GM10266 (cell line): ENCODE measurements at regions not wholly inside any gene's neighbourhood (a gene's known extent, or its start where the extent isn't known, plus 50 kb on each side); places are given as distances from the start of the nearest gene placed in this dataset.

ENCODE experiments used
- DNase-seq: peaks from one replicate; pipeline ENCODE4 v3.0.0; 2012; ENCODE audit errors: extremely low spot score
- TF ChIP-seq, protein P1 (sequence below): IDR thresholded peaks from 2 replicates; pipeline ENCODE4 v1.5.1; 2012; ENCODE audit warnings: mild to moderate bottlenecking, low read depth; ENCODE audit not compliant: control insufficient read depth, insufficient read depth; ENCODE audit errors: missing control alignments

DNA sequence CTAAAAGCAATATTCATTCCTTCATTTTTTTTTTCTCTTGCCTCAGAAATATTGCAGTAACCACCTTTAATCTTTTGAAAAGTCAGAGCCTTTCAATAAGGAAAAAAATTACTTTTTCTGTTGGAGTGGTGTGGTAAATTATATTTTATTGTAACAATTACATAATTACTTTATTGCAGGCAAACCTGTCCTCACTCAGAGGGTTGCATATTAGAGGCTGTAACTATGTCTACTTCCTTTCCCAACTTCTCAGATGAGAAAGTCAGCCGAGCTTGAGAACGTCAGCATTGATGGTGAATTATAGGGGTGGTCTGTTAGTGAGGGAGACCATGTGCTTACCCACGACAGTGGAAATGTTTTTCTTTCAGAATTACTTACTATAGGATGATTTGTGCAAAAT lies 611.8 kb downstream of the KIF4B start:
- TF ChIP-seq, protein P1, sequence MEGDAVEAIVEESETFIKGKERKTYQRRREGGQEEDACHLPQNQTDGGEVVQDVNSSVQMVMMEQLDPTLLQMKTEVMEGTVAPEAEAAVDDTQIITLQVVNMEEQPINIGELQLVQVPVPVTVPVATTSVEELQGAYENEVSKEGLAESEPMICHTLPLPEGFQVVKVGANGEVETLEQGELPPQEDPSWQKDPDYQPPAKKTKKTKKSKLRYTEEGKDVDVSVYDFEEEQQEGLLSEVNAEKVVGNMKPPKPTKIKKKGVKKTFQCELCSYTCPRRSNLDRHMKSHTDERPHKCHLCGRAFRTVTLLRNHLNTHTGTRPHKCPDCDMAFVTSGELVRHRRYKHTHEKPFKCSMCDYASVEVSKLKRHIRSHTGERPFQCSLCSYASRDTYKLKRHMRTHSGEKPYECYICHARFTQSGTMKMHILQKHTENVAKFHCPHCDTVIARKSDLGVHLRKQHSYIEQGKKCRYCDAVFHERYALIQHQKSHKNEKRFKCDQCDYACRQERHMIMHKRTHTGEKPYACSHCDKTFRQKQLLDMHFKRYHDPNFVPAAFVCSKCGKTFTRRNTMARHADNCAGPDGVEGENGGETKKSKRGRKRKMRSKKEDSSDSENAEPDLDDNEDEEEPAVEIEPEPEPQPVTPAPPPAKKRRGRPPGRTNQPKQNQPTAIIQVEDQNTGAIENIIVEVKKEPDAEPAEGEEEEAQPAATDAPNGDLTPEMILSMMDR = no peak
- DNase-seq = no peak

DNA sequence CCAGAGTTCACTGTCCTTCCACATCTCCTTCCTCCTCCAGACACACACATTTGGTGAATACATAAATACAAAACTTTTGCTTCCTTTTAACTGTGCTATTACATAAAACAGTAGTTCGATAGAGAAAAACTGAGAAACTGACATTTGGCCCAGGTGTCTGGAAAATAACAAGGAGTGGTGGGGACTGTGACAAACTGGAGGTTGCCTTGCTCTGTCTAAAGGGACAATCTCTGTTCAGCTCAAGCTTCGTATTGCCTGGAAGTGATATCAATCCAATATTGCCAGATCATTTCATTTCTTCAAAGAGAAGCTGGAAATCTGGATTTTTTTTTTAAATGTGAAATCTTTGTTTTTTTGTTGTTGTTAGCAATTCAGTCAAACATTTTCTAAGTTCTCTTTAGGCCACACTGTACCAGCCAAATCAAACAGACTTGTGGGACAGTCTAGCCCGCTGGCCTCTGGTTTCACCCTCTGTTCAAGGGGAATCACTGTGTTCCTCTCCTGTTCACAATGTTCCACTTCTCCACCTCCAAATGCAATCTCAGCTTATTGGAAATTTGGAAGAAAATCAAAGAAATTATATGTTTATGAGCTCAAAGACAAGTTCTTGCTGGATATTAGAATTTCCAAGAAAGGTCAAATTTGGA lies 612.5 kb downstream of the KIF4B start:
- TF ChIP-seq, protein P1 = no peak
- no peak for DNase-seq

DNA sequence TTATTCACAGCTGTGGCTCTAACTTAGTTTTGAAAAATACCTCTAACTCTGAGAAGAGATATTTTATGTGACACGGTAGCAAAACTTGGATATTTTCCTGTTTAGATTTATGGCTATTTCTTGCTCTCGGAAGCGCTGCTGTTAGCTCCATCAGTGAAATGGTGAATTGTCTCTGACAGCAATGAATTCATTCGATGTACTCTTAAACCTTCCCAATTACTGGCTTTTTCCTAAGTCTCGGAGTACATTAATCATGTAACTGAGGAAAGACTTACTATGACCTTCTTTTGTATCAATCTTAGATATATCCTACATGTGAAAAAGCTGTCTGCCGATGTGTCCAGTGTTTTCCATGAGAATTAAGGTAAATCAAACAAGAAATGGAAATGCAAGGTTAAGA lies 613.0 kb downstream of the KIF4B start:
- TF ChIP-seq, protein P1 = no peak
- DNase-seq = no peak

DNA sequence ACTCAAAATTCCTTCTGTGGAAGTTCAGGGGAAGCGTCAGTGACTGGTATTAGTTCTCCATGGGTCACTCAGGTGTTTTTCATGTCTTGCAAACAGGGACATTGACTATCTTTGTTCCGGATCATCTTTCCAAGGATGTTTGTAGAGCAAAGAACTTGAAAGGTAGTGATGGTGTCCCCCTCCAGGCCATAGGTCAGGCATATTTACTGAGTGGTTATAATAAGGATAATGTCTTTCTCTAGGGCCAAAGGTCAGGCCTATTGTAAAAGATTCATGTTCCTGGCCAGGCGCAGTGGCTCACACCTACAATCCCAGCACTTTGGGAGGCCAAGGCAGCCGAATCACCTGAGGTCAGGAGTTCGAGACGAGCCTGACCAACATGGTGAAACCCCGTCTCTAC lies 614.8 kb downstream of the KIF4B start:
- no peak for DNase-seq
- TF ChIP-seq, protein P1 = no peak

DNA sequence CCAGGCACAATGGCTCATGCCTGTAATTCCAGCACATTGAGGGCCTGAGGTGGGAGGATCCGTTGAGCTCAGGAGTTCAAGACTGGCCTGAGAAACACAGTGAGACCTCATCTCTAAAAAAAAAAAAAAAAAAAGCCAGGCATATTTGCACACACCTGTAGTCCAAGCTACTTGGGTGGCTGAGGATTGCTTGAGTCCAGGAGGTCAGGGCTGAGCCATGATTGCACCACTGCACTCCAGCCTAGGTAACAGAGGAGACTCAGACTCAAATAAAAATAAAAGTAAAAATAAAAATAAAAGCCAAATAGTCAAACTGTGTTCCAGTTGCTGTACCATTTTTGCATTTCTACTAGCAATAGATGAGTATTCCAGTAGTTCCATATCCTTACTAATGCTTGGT lies 616.0 kb downstream of the KIF4B start:
- TF ChIP-seq, protein P1 = no peak
- no peak for DNase-seq

DNA sequence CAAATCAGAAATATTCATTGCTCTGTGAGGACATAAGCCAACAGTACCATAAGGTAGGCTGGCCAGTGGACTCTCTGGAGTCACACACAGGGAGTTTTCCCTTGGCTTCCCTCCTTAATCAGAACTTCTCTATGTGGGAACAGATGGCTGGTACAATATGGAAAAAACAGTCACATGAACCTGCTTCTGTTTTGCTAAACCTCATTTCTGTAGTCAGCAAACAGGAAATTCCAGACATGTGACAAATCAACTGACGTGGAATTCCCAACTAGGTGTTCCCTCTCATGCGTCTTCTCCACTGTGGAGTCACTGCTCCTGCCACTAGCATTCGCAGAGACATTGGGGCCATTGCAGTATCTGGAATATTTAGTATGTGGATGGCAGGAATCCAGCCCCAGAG lies 617.6 kb downstream of the KIF4B start:
- DNase-seq = no peak
- TF ChIP-seq, protein P1 = no peak

DNA sequence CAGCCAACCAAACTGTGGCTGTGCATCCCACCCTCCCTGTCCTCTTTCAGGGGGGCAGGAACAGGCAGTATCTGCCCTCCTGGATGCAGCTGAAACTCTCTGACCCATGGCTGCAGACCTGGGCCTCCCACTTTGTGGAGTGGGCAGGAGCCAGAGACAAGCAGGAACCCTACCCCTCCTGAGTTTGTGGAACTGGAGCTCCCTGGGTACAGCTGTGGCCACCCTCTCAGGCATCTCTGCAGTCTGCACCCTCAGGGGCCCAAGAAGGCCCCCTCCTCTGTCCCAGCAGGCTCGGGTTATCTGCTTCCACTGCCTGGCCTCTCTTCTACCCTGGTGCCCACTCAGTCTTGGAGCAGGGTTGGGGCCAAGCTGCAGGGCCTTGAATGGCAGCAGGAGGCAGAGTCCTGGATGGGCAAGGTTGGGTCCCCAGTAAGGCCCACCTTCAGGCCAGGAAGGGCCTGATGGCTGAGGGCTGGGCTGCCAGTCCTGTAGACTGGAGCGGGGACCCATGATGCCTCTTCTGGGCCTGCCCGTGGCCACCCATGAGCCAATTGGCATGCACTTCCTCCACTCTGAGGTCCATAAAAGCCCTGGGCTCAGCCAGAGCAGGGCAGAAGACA lies 619.9 kb downstream of the KIF4B start:
- TF ChIP-seq, protein P1 = no peak
- no peak for DNase-seq
